H9 (cell line): ENCODE measurements at regions not wholly inside any gene's neighbourhood (a gene's known extent, or its start where the extent isn't known, plus 50 kb on each side); places are given as distances from the start of the nearest gene placed in this dataset.

Source experiments
- DNase-seq: peaks from one replicate; pipeline ENCODE4 v3.0.0-alpha.2; 2017
- H2AFZ ChIP-seq: one replicate; pipeline ENCODE4 v1.6.1; 2013; ENCODE audit warnings: mild to moderate bottlenecking, low read length, control low read depth, moderate library complexity
- H2AK5ac ChIP-seq: 2 replicates; pipeline ENCODE4 v1.6.1; 2013; ENCODE audit warnings: low read length, control low read depth, mixed read lengths; ENCODE audit not compliant: insufficient read length
- H2BK120ac ChIP-seq: one replicate; pipeline ENCODE4 v1.6.1; 2013; ENCODE audit warnings: low read depth, mild to moderate bottlenecking, low read length, control low read depth, inconsistent platforms; ENCODE audit not compliant: poor library complexity, severe bottlenecking
- H2BK12ac ChIP-seq: 2 replicates; pipeline ENCODE4 v1.6.1; 2013; ENCODE audit warnings: low read length, control low read depth, mixed read lengths, low read depth; ENCODE audit not compliant: insufficient read length
- H2BK15ac ChIP-seq: 2 replicates; pipeline ENCODE4 v1.6.1; 2013; ENCODE audit warnings: low read depth, low read length, control low read depth
- H2BK20ac ChIP-seq: one replicate; pipeline ENCODE4 v1.6.1; 2013; ENCODE audit warnings: low read depth, mild to moderate bottlenecking, low read length, control low read depth, inconsistent platforms; ENCODE audit not compliant: poor library complexity, severe bottlenecking
- H2BK5ac ChIP-seq: 2 replicates; pipeline ENCODE4 v1.6.1; 2013; ENCODE audit warnings: low read length, control low read depth, mixed read lengths; ENCODE audit not compliant: insufficient read length
- H3K14ac ChIP-seq: 2 replicates; pipeline ENCODE4 v1.6.1; 2013; ENCODE audit warnings: low read length, control low read depth; ENCODE audit not compliant: insufficient read depth
- H3K18ac ChIP-seq: 2 replicates; pipeline ENCODE4 v1.6.1; 2013; ENCODE audit warnings: low read depth, mild to moderate bottlenecking, mixed read lengths, low read length, control low read depth; ENCODE audit not compliant: insufficient read length
- H3K23ac ChIP-seq: 2 replicates; pipeline ENCODE4 v1.6.1; 2013; ENCODE audit warnings: low read length, control low read depth, mixed read lengths, low read depth; ENCODE audit not compliant: insufficient read length
- H3K23me2 ChIP-seq: 2 replicates; pipeline ENCODE4 v1.6.1; 2013; ENCODE audit warnings: low read depth, mild to moderate bottlenecking, mixed read lengths, low read length, control low read depth; ENCODE audit not compliant: insufficient read length, poor library complexity, severe bottlenecking
- H3K27ac ChIP-seq: 2 replicates; pipeline ENCODE4 v1.5.1; 2013; ENCODE audit warnings: low read length, control low read depth, mixed read lengths, low read depth; ENCODE audit not compliant: insufficient read length
- H3K27me3 ChIP-seq: 2 replicates; pipeline ENCODE4 v1.6.1; 2013; ENCODE audit warnings: low read length, control low read depth, inconsistent platforms; ENCODE audit not compliant: insufficient read depth
- H3K4ac ChIP-seq: 2 replicates; pipeline ENCODE4 v1.6.1; 2013; ENCODE audit warnings: low read depth, mild to moderate bottlenecking, control low read depth, inconsistent platforms, low read length, moderate library complexity
- H3K4me1 ChIP-seq: 2 replicates; pipeline ENCODE4 v1.6.1; 2013; ENCODE audit warnings: low read length, control low read depth, inconsistent platforms; ENCODE audit not compliant: insufficient read depth
- H3K4me2 ChIP-seq: 2 replicates; pipeline ENCODE4 v1.6.1; 2013; ENCODE audit warnings: low read length, control low read depth, mixed read lengths; ENCODE audit not compliant: insufficient read length, insufficient read depth
- H3K56ac ChIP-seq: 2 replicates; pipeline ENCODE4 v1.6.1; 2013; ENCODE audit warnings: low read depth, mild to moderate bottlenecking, mixed read lengths, low read length, control low read depth; ENCODE audit not compliant: insufficient read length
- H3K79me1 ChIP-seq: 2 replicates; pipeline ENCODE4 v1.6.1; 2013; ENCODE audit warnings: low read depth, mild to moderate bottlenecking, moderate library complexity, low read length, control low read depth, inconsistent platforms; ENCODE audit not compliant: insufficient read depth, poor library complexity, severe bottlenecking
- H3K79me2 ChIP-seq: 2 replicates; pipeline ENCODE4 v1.6.1; 2013; ENCODE audit warnings: low read length, control low read depth, inconsistent platforms; ENCODE audit not compliant: insufficient read depth
- H3K9ac ChIP-seq: 2 replicates; pipeline ENCODE4 v1.6.1; 2013; ENCODE audit warnings: low read length, control low read depth, mixed read lengths; ENCODE audit not compliant: insufficient read length; ENCODE audit errors: extremely low read depth
- H3K9me3 ChIP-seq: one replicate; pipeline ENCODE4 v1.6.1; 2013; ENCODE audit warnings: low read depth, low read length, inconsistent platforms; ENCODE audit not compliant: control insufficient read depth
- H3T11ph ChIP-seq: one replicate; pipeline ENCODE4 v1.6.1; 2013; ENCODE audit warnings: mild to moderate bottlenecking, low read length, control low read depth, inconsistent platforms
- H4K20me1 ChIP-seq: one replicate; pipeline ENCODE4 v1.6.1; 2013; ENCODE audit not compliant: control insufficient read depth, insufficient read length, insufficient read depth
- H4K5ac ChIP-seq: 2 replicates; pipeline ENCODE4 v1.6.1; 2013; ENCODE audit warnings: low read depth, mild to moderate bottlenecking, mixed read lengths, low read length, control low read depth; ENCODE audit not compliant: insufficient read length
- H4K8ac ChIP-seq: replicated peaks from 2 replicates; pipeline ENCODE4 v1.6.1; 2013; ENCODE audit warnings: low read length, control low read depth, mixed read lengths, low read depth; ENCODE audit not compliant: insufficient read length
- H4K91ac ChIP-seq: 2 replicates; pipeline ENCODE4 v1.6.1; 2013; ENCODE audit warnings: low read depth, mild to moderate bottlenecking, moderate library complexity, mixed read lengths, low read length, control low read depth; ENCODE audit not compliant: insufficient read length
- H3K27ac Mint-ChIP-seq, 3 experiments: 2 replicates in 2 of 3; 3 replicates in 1 of 3; pipeline ENCODE4 v1.8.0; 2020 to 2021; ENCODE audit warnings: mixed read lengths in 3 of 3, mild to moderate bottlenecking in 1 of 3, moderate library complexity in 1 of 3
- H3K27me3 Mint-ChIP-seq: 2 replicates; pipeline ENCODE4 v1.8.0; 2021; ENCODE audit warnings: low read depth, mild to moderate bottlenecking, moderate library complexity, mixed read lengths
- H3K36me3 Mint-ChIP-seq, 3 experiments: 2 replicates in 2 of 3; 3 replicates in 1 of 3; pipeline ENCODE4 v1.8.0; 2020 to 2021; ENCODE audit warnings: low read depth in 3 of 3, mixed read lengths in 3 of 3; ENCODE audit not compliant: insufficient read depth in 1 of 3
- H3K4me1 Mint-ChIP-seq, 2 experiments: 2 replicates each; pipeline ENCODE4 v1.8.0; 2020; ENCODE audit warnings: mixed read lengths in 2 of 2
- H3K4me3 Mint-ChIP-seq, 2 experiments: 2 replicates in 1 of 2; 3 replicates in 1 of 2; pipeline ENCODE4 v1.8.0; 2020 to 2021; ENCODE audit warnings: mild to moderate bottlenecking in 2 of 2, mixed read lengths in 2 of 2, moderate library complexity in 1 of 2
- H3K9me3 Mint-ChIP-seq, 2 experiments: 2 replicates in 1 of 2; 3 replicates in 1 of 2; pipeline ENCODE4 v1.8.0; 2020; ENCODE audit warnings: mild to moderate bottlenecking in 2 of 2, mixed read lengths in 2 of 2, moderate library complexity in 1 of 2
- WGBS: extraction: QIAGEN DNeasy Blood & Tissue Kit; methylation state at CpG from one replicate; pipeline ENCODE4 v1.1.7; 2013; ENCODE audit warnings: missing lambda C conversion rate, low lambda C conversion rate, mixed read lengths; ENCODE audit not compliant: insufficient read length; ENCODE audit errors: extremely low coverage; 5-methylcytosine and 5-hydroxymethylcytosine counted together
- TF ChIP-seq, protein P1 (sequence below): fragments of 200-600 bp; sonication (generic); conservative IDR thresholded peaks from 3 replicates; pipeline ENCODE4 v1.8.0; 2021; ENCODE audit warnings: antibody characterized with exemption, mild to moderate bottlenecking

DNA sequence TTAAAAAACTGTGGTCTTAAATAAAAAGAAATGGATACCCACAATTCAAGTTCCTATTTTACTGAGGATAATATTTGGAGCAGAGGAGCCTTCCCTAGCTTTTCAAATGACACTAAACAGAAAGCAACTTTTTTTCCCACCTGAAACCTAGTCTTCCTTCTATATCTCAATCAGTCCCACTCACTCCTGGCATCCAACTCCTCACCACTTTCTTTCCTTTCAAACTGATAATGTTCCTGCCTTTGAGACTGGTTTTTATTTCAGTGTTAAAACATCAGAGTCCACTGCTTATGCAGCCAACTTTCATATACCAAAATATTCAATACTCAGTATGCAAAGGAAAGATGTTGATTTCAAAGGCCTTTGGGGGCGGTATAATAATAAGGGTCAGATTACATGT is 225.6 kb downstream of the GXYLT1 start:
- WGBS, result no CpG with 5 or more reads among the region's 1 CpG
- H3K27ac Mint-ChIP-seq, result peak overlapping the region in 2 of 3 experiments; percentile 7 to 85; a peak in 2 of 7 replicates

More for the DNA sequence above, 225.6 kb downstream of the GXYLT1 start:
- Histone ChIP-seq H3K9ac (no peak overlapping the region), H3K4ac (no peak overlapping the region), H2AK5ac (no peak overlapping the region), H3K79me2 (no peaks in the 10 kb centered on the region), H3K4me1 (peaks cover 5% of the 10 kb centered on the region; the same call in 1 of the 2 replicates), H3K27ac (no peak overlapping the region), H2BK20ac (no peak overlapping the region), H2BK5ac (no peak overlapping the region), H2AFZ (no peak overlapping the region), H2BK12ac (no peak overlapping the region), H3K79me1 (no peaks in the 10 kb centered on the region), H3K18ac (no peak overlapping the region), H4K91ac (no peak overlapping the region), H3K23me2 (no peaks in the 10 kb centered on the region), H3K27me3 (no peaks in the 10 kb centered on the region), H3K56ac (no peak overlapping the region), H4K8ac (no peak overlapping the region), H3T11ph (no peak overlapping the region), H2BK15ac (no peak overlapping the region), H3K14ac (no peak overlapping the region), H3K9me3 (no peaks in the 10 kb centered on the region), H3K23ac (no peak overlapping the region), H2BK120ac (no peak overlapping the region), H3K4me2 (peak overlapping the region; percentile 73), H4K20me1 (no peaks in the 10 kb centered on the region), H4K5ac (no peak overlapping the region)
- H3K9me3 Mint-ChIP-seq, result peaks cover 0 to 3% of the 10 kb centered on the region in 2 experiments; a peak in 3 of 5 replicates
- peaks cover 0 to 4% (median 2%) of the 10 kb centered on the region in 3 experiments; a peak in 1 of 7 replicates for H3K36me3 Mint-ChIP-seq
- peak overlapping the region in 1 of 2 experiments; percentile 13; a peak in 2 of 5 replicates for H3K4me3 Mint-ChIP-seq
- no peak for DNase-seq
- TF ChIP-seq, protein P1, sequence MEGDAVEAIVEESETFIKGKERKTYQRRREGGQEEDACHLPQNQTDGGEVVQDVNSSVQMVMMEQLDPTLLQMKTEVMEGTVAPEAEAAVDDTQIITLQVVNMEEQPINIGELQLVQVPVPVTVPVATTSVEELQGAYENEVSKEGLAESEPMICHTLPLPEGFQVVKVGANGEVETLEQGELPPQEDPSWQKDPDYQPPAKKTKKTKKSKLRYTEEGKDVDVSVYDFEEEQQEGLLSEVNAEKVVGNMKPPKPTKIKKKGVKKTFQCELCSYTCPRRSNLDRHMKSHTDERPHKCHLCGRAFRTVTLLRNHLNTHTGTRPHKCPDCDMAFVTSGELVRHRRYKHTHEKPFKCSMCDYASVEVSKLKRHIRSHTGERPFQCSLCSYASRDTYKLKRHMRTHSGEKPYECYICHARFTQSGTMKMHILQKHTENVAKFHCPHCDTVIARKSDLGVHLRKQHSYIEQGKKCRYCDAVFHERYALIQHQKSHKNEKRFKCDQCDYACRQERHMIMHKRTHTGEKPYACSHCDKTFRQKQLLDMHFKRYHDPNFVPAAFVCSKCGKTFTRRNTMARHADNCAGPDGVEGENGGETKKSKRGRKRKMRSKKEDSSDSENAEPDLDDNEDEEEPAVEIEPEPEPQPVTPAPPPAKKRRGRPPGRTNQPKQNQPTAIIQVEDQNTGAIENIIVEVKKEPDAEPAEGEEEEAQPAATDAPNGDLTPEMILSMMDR, result no peak
- H3K27me3 Mint-ChIP-seq, result peaks cover 24% of the 10 kb centered on the region
- peaks cover 47 to 49% of the 10 kb centered on the region in 2 experiments for H3K4me1 Mint-ChIP-seq
